ENCODE measurements at regions not wholly inside any gene's neighbourhood (a gene's known extent, or its start where the extent isn't known, plus 50 kb on each side); places are given as distances from the start of the nearest gene placed in this dataset.

DNA sequence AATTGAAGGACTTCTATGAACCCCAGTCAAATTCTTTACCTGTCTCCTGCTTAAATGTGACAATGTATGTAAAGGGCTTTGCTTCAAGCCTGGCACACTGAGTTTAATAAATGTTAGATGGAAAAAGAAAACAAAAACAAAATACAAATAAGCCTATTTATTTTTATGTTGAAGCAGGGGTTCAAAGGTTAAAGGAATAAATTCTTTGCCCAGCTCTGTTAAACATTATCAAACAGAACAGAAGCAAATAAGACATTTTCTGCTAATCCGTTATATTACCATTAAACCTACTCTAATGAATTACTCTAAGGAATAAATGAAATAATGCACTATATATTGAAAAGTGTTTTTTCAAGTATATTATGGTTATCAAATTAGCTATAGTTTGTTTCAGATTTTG, 182.5 kb upstream of the CEP162 start:
- TF ChIP-seq, protein P1, sequence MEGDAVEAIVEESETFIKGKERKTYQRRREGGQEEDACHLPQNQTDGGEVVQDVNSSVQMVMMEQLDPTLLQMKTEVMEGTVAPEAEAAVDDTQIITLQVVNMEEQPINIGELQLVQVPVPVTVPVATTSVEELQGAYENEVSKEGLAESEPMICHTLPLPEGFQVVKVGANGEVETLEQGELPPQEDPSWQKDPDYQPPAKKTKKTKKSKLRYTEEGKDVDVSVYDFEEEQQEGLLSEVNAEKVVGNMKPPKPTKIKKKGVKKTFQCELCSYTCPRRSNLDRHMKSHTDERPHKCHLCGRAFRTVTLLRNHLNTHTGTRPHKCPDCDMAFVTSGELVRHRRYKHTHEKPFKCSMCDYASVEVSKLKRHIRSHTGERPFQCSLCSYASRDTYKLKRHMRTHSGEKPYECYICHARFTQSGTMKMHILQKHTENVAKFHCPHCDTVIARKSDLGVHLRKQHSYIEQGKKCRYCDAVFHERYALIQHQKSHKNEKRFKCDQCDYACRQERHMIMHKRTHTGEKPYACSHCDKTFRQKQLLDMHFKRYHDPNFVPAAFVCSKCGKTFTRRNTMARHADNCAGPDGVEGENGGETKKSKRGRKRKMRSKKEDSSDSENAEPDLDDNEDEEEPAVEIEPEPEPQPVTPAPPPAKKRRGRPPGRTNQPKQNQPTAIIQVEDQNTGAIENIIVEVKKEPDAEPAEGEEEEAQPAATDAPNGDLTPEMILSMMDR (IDR thresholded peaks at IDR 0.05) = no peak
- TF ChIP-seq POLR2AphosphoS5 (IDR thresholded peaks at IDR 0.05) = no peak
